Testis (tissue), 2 donors: ENCODE measurements at regions not wholly inside any gene's neighbourhood (a gene's known extent, or its start where the extent isn't known, plus 50 kb on each side); places are given as distances from the start of the nearest gene placed in this dataset.

Experiments used
- DNase-seq: peaks from one replicate; pipeline ENCODE4 v3.0.0-alpha.2; 2019
- H3K27ac ChIP-seq, 2 donors: fragments of 200-600 bp; sonication (generic); one replicate each; pipeline ENCODE4 v1.5.1; 2019
- H3K27me3 ChIP-seq: fragments of 200-600 bp; sonication (generic); one replicate; pipeline ENCODE4 v1.5.1; 2019
- H3K36me3 ChIP-seq: fragments of 200-600 bp; sonication (generic); one replicate; pipeline ENCODE4 v1.5.1; 2017; ENCODE audit warnings: low read depth; ENCODE audit errors: missing control alignments
- H3K4me1 ChIP-seq: fragments of 200-600 bp; sonication (generic); one replicate; pipeline ENCODE4 v1.5.1; 2019
- H3K4me3 ChIP-seq, 2 donors: fragments of 200-600 bp; sonication (generic); one replicate each; pipeline ENCODE4 v1.5.1; 2017 to 2019
- H3K9me3 ChIP-seq: fragments of 200-600 bp; sonication (generic); one replicate; pipeline ENCODE4 v1.5.1; 2017
- CTCF ChIP-seq, 3 experiments: fragments of 450-650 bp in 2 of 3; fragments of 200-600 bp in 1 of 3; sonication (generic) in 1 of 3; IDR thresholded peaks; one replicate each; pipeline ENCODE4 v1.5.1; 2016 to 2019; ENCODE audit warnings: antibody characterized with exemption in 3 of 3, mild to moderate bottlenecking in 2 of 3, moderate library complexity in 1 of 3
- POLR2A ChIP-seq: fragments of 450-650 bp; IDR thresholded peaks from one replicate; pipeline ENCODE4 v1.6.1; 2017; ENCODE audit warnings: antibody characterized with exemption, mild to moderate bottlenecking, moderate library complexity
- WGBS, 2 donors: methylation state at CpG; one replicate each; pipeline ENCODE4 v1.1.5; 2018; 5-methylcytosine and 5-hydroxymethylcytosine counted together
- intact Hi-C: fragments of 100-400 bp; cut with DNase I; formaldehyde crosslinking; loops from one replicate; pipeline ENCODE4 v1.15.1; 2023; ENCODE audit warnings: low total_unique reads

GRCh38 chr3:118208642-118209041 lies 826.0 kb downstream of the IGSF11 start:
- H3K27me3 ChIP-seq, result no peaks in the 10 kb centered on the region
- no peak for TF ChIP-seq POLR2A
- TF ChIP-seq CTCF (IDR thresholded peaks at IDR 0.05), result no peak
- H3K27ac ChIP-seq, result no peak overlapping the region
- H3K36me3 ChIP-seq, result no peaks in the 10 kb centered on the region
- H3K9me3 ChIP-seq, result no peaks in the 10 kb centered on the region
- no peak overlapping the region for H3K4me3 ChIP-seq
- 46 to 51% methylated on average over 2 of the region's 2 CpGs for WGBS, 2 donors
- no peak for DNase-seq
- intact Hi-C loops, result no loop called here
- no peaks in the 10 kb centered on the region for H3K4me1 ChIP-seq

- intact Hi-C loops, result no loop called here
- Histone ChIP-seq H3K4me1 (no peaks in the 10 kb centered on the region), H3K27ac (no peak overlapping the region), H3K36me3 (no peaks in the 10 kb centered on the region), H3K27me3 (no peaks in the 10 kb centered on the region), H3K4me3 (no peak overlapping the region), H3K9me3 (no peaks in the 10 kb centered on the region)
- no peak for DNase-seq
- TF ChIP-seq CTCF (IDR thresholded peaks at IDR 0.05) (no peak), POLR2A (no peak)
Observed at GRCh38 chr3:118213892-118214291, 820.8 kb downstream of the IGSF11 start.

GRCh38 chr3:118226206-118226605 lies 808.4 kb downstream of the IGSF11 start:
- intact Hi-C loops, result no loop called here
- Histone ChIP-seq H3K9me3 (no peaks in the 10 kb centered on the region), H3K4me3 (no peak overlapping the region), H3K27ac (no peak overlapping the region), H3K36me3 (no peaks in the 10 kb centered on the region), H3K4me1 (no peaks in the 10 kb centered on the region), H3K27me3 (no peaks in the 10 kb centered on the region)
- WGBS, 2 donors, result 67 to 70% methylated on average over 3 of the region's 3 CpGs
- no peak for DNase-seq
- TF ChIP-seq CTCF (IDR thresholded peaks at IDR 0.05) (no peak), POLR2A (no peak)

GRCh38 chr3:118227191-118227590 lies 807.5 kb downstream of the IGSF11 start:
- intact Hi-C loops, result no loop called here
- DNase-seq, result no peak
- Histone ChIP-seq H3K4me3 (no peak overlapping the region), H3K27me3 (no peaks in the 10 kb centered on the region), H3K27ac (no peak overlapping the region), H3K36me3 (no peaks in the 10 kb centered on the region), H3K4me1 (no peaks in the 10 kb centered on the region), H3K9me3 (no peaks in the 10 kb centered on the region)
- WGBS, 2 donors, result 86 to 95% methylated on average over 2 of the region's 2 CpGs
- TF ChIP-seq CTCF (IDR thresholded peaks at IDR 0.05), result no peak

- H3K36me3 ChIP-seq, result no peaks in the 10 kb centered on the region
Observed at GRCh38 chr3:118228151-118228550, 806.5 kb downstream of the IGSF11 start.

More at GRCh38 chr3:118228151-118228550, 806.5 kb downstream of the IGSF11 start:
- Histone ChIP-seq H3K27me3 (no peaks in the 10 kb centered on the region), H3K9me3 (no peaks in the 10 kb centered on the region), H3K4me3 (no peak overlapping the region), H3K27ac (no peak overlapping the region), H3K4me1 (no peaks in the 10 kb centered on the region)
- intact Hi-C loops, result no loop called here
- no peak for DNase-seq
- WGBS, 2 donors, result 65 to 77% methylated on average over 1 of the region's 1 CpG
- TF ChIP-seq POLR2A, result no peak
